ENCODE measurements at regions not wholly inside any gene's neighbourhood (a gene's known extent, or its start where the extent isn't known, plus 50 kb on each side); places are given as distances from the start of the nearest gene placed in this dataset.
"Not testable (repeated sequence)": the region's sequence is repeated elsewhere in the genome, so short reads cannot be mapped to it uniquely, and the experiment has no call there.

DNA sequence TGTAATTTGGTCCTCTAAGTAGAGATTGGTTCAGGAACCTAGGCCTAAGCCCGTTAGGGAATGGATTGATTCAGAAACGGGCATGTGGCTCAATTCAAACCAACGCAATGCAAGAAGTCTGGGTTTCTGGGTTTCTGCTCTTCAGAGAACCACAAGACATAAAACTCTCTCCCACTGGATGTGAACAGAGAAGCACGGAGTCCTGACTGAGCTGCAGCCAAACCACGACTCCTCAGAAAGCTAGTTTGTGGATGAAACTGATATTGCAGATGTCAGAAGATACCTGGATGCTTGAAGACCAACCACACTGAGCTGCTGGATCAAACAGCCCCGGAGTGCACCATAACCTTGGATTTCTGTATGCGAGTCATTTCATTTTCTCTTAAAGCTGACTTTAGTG, 50.0 kb downstream of the SOD2 start:
- no peak for DNase-seq (ENCODE audit: low spot score)

DNA sequence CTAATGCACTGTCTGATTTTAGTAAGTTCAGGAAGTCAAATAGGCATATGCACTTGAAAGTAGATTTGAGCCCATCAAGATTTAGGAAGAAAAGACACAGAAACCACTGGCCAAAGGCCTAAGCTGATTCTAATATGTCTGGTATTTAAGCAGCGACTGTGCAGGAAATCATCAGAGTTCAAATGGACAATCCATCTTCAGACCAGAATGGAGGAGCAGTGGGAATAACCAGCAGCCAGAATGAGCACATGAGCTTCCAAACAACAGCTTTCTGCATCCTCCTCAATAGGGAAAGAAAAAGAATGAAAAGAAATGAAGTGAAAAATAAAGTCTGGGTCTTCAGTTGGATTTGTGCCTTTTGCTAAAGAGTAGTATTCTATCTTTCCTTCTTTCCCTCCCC, 50.6 kb downstream of the SOD2 start:
- no peak for DNase-seq (ENCODE audit: low spot score)

DNA sequence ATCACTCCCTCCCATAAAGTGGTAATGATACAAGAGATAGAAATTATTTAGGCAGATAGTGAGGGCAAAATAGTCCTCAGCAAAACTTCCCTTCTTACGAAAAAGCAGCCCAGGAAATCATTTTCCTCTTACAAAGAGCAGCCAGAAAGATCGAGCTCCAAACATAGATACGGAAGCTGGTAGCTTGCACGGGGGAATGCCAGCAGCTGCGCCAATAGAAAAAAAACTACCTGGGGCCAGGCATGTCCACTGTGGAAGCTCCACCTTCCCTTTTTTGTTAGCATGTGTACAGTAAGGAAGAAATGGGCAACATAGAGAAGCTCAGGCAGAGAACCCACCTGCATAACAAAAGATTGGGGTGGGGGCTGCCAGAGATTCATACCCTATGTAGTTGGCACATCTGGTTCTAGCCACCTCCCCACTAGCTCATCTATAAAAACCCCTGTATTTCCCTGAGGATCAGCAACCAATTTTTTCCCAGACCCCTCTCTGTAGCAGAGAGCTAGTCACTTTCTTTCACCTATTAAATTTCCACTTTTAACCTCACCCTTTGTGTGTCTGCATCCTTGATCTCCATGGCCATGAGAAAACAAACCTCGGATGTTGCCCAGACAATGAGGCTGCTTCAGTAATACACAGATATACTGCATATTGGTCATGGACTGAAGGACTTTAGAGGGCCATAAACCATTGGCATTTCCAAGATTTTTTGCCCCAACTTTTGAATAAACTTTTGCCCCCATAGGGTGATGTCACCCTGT, 52.1 kb downstream of the SOD2 start:
- no peak for DNase-seq (ENCODE audit: low spot score)

DNA sequence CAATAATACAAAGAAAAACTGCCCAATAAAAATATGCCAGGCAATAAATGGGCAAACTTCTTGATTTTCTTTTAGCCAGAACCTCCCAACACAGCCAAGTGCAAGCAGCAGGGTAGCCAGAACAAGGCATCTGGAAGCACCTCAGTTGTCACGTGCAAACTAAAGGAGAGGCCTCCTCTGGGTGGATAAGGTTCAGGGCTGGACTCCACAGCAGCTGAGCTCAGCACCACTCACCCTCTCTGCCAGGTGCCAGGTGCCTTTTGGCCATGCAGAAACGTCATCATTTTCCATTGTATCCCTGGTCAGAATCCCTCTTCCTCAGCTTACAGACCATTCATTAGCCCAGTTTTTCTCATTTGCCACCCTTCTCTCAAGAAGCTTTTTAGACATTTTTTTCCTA, 52.7 kb downstream of the SOD2 start:
- no peak for DNase-seq (ENCODE audit: low spot score)

- no peak for DNase-seq (ENCODE audit: low spot score)
These were observed 53.3 kb downstream of the SOD2 start for GRCh38 chr6:159639721-159640120.

- DNase-seq (ENCODE audit: low spot score), result no peak
These were observed 59.8 kb downstream of the SOD2 start for GRCh38 chr6:159633196-159633595.

- DNase-seq (ENCODE audit: low spot score), result no peak
These were observed 61.2 kb downstream of the SOD2 start for GRCh38 chr6:159631886-159632285.

GRCh38 chr6:159627939-159628338, 65.1 kb downstream of the SOD2 start:
- no peak for DNase-seq (ENCODE audit: low spot score)

DNA sequence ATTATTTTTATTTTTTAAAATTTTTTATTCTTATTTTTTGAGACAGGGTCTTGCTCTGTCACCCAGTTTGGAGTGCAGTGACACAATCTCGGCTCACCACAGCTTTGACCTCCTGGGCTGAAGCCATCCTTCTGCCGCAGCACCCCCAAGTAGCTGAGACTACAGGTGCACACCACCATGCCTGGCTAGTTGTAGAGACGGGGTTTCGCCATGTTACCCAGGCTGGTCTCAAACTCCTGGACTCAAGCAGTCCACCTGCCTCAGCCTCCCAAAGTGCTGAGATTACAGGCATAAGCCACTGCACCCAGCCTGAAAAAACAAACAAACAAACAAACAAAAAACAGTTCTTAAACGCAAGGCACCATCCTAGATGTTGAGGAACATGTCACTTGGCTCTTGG, 66.5 kb downstream of the SOD2 start:
- not testable (repeated sequence) for DNase-seq (ENCODE audit: low spot score)

DNA sequence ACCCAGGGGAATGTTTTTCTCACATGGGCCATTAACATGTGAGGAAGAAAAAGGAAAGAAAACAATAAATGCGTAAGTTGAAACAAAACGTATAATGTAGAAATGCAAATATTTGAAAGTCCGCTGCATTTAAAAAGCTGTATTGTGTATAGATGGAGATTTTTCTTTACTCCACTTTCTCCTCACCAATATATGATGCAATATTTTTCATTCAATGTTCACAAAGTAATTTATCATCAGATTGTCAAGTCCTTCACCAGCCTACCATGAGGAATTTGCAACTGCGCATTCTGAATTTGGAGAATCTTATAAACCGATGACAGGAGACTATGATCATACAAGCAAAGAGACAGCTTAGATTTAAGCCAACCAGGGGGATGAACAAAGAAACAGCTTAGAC, 69.9 kb downstream of the SOD2 start:
- no peak for DNase-seq (ENCODE audit: low spot score)

DNA sequence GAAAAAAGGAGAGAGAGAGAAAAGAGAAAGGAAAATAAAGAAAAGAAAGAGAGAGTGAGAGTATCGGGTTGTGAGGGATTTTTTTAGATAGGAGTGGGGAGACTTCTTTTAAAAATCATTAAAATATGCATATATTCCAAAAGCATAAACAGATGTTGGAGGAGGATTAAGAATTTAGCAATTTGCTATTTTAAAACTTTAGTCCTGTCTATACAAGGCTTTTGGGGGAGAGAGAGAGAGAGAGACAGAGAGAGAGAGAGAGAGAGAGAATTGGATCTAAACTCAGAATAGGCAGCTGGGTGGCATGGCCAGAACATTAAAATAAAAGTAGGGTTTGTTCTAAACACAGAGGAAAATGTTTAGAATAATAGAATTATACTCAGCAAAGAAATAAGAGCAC, 72.1 kb downstream of the SOD2 start:
- no peak for DNase-seq (ENCODE audit: low spot score)

- DNase-seq (ENCODE audit: low spot score), result no peak
These were observed 75.6 kb downstream of the SOD2 start for GRCh38 chr6:159617444-159617843.

DNA sequence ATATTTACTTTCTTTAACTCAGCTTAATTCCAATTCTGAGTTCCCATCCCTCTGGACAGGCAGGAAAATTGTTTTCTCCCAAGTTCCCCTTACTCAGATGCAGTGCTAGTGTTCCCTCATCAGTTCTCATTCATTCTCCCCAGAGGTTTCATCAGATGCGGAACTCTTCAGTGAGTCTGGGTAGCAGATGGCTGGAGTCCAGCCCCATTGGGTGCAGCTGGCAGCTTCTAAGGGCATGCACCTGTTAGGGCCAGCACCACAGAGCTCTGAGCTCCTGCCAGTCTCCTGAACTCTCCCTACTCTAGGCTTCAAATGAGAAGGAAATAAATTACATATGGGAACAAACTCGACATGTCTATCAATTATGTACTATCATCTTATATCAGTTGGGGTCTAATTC, 76.6 kb downstream of the SOD2 start:
- no peak for DNase-seq (ENCODE audit: low spot score)

DNA sequence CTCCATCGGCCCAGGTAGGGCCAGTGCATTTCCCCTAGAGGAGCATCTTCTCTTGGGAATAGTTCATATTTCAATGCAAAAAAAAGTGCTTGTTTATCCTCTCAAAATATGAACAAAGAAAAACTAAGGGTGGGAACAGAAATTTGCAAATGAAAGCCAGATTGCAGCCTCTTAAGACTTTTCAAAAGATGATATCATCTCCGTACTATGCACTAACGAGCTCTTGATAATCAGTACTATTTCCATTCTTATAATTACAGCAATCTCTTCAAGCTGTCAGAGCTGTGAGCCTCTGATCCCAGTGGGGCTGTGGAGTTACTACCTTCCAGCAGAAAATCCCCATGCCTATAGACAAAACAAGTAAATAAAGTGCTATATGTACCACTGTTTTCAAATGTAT, 77.1 kb downstream of the SOD2 start:
- no peak for DNase-seq (ENCODE audit: low spot score)

GRCh38 chr6:159610881-159611280, 82.2 kb downstream of the SOD2 start:
- no peak for DNase-seq (ENCODE audit: low spot score)

GRCh38 chr6:159609652-159610178, 83.3 kb downstream of the SOD2 start:
- DNase-seq (ENCODE audit: low spot score), result no peak

DNA sequence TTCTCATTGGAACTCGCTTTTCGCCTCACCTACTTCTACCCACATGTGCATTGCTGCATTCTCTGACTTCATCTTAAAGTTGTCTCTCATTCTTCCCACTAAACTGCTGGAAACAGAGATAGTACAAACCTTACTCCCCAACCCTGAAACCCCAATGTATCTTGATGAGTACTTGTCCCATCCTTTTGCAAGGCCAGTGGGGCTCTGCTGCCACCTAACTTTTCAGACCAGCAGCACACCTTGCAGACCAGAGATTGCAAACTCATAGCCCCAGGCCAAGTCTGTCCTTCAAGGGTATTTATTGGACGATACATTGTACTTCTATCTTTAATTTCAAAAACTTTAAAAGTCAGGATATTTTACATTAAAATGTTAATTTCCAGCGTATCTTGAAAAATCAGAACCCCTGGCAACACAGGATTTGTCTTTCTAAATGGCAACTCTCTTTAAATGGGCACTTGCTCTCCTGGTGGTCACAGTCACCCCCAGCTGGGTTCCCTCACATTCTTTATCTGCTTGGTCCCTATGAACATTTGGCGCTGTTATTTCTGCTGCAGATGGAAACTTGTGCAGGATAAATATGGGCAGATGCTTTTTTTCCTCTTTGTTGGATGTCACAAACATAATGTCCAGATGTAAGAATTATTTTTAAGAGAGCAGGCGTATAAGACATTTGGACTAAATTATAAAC, 83.9 kb downstream of the SOD2 start:
- no peak for DNase-seq (ENCODE audit: low spot score)

GRCh38 chr6:159606786-159607185, 86.3 kb downstream of the SOD2 start:
- DNase-seq (ENCODE audit: low spot score), result no peak

DNA sequence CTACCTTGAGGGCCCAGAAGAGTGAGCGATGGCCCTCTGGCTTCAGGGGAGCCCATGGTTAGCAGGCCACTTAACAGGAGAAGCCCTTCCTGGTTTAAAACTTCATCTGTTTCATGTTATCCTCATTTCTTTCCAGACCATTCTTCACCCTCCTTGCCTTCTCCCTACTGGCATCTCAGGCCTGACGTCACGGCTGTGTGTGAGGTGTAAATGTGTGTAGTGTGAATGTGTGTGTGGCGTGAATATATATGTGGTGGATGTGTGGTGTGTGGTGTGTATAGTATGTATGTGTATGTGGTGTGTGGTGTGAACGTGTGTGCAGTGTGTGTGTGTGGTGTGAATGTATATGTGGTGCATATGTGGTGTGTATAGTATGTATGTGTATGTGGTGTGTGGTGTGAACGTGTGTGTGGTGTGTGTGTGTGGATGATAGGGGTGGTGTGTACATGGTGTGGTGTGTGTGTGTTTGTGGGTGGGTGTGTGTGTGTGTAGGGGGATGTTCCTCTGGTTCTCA, 88.5 kb downstream of the SOD2 start:
- no peak for DNase-seq (ENCODE audit: low spot score)

DNA sequence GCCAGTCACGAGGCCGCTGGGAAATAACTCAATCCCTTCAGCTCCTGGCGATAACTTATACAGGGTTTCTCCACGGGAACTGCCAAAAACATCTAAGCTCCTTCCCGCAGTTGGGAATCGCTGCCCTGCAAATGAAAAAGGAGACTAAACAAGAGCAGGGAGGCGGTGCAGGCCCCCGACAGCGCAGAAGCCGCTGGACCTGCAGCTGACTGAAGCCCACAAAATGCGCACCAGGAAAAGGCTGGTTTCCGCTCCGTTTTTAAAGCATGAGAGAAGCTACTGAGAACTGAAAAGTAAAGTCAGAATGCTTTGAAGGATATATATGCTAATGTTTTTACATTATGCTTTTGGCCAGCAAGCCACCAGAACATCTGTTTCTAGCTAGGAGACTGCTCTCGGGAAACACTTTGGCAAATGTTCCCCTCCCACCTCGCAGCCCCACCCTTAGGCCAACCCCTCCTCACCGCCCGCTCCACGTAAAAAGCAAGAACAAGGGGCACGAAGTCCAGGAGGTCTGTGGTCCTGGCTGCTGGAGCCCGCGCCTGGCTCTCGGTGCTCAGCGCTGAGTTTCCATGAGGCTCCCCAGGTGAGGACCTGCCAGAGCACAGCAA, 90.5 kb downstream of the SOD2 start:
- DNase-seq (ENCODE audit: low spot score), result no peak

DNA sequence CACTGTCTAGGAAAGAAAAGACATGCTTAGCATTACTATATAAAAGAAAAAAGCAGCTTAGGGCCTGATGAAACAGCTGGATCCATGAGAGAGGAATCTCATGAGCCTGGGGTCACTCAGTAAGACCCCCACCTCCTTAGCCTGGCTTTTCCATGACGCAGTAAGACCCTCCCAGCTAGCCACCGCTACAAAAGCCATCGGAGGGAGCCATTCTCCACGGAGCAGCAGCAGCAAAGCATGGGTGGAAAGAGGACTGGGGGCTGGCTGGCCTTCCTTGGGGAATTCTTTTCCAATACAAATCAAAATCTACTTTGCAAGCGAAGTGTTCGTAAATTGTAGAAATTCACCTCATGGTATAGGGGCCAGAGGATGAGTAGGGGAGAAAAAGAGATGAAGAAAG, 91.8 kb downstream of the SOD2 start:
- no peak for DNase-seq (ENCODE audit: low spot score)

DNA sequence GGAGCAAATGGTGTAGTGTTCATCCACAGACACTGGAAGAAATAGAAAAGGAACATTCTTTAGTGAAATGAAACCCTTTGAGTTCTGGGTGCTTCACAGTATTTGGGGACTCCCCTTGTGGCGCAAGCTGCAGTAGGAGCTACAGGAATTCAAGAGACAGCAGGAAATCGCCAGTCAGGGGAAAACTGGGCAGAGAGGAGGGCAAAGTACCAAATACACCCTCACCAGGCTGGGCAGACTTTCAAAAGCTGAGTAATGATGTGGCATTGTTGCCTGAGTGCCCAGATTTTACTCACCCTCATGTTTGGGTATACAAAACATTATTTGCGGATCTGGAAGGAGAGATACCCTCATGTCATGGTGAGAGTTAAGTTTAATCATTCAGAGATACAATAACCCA, 97.9 kb downstream of the SOD2 start:
- DNase-seq (ENCODE audit: low spot score), result no peak

DNA sequence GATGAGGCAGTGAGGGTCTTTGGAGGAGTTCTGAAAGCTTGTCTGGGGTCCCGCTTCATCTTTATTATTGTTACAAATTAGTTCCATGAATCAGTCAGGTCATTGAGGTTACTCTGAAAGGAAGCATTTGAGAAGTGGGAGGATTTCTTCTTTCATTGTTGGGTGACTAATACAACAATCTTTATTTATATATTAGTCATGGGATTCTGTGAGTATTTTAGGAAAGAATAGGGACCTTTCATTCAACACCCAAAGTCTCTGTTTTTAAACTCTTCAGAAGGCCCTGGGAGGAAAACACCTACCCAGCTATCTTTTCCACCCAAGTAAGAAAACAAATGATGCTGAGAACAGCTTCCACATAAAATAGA, 98.3 kb downstream of the SOD2 start:
- DNase-seq (ENCODE audit: low spot score), result no peak

Measured in activated CD4-positive, alpha-beta T cell treated with anti-CD3 and anti-CD28 coated beads, Interleukin-2, Interleukin-4, amounts not matched to agents 100 ng/mL and 50 ng/mL, durations not matched to agents 16 hours and 8 hours (primary cell).